ENCODE measurements at regions not wholly inside any gene's neighbourhood (a gene's known extent, or its start where the extent isn't known, plus 50 kb on each side); places are given as distances from the start of the nearest gene placed in this dataset.
"Not testable (repeated sequence)": the region's sequence is repeated elsewhere in the genome, so short reads cannot be mapped to it uniquely, and the experiment has no call there.

- H3K36me3 ChIP-seq, result no peaks in the 10 kb centered on the region
- H3K27ac ChIP-seq, result no peak overlapping the region
- H3K27me3 ChIP-seq, result peaks cover 0 to 59% of the 10 kb centered on the region in 2 donors
- no peak for TF ChIP-seq CTCF (IDR thresholded peaks at IDR 0.05)
- no peaks in the 10 kb centered on the region for H3K9me3 ChIP-seq
- peaks cover 0 to 12% of the 10 kb centered on the region in 2 donors for H3K4me1 ChIP-seq
- intact Hi-C loops (cut with DNase I), result no loop called here
- ATAC-seq (no peak), DNase-seq (no peak)
- H3K4me3 ChIP-seq, result no peak overlapping the region
Observed at GRCh38 chr16:87046235-87046634, 271.0 kb downstream of the C16orf95 start.

GRCh38 chr16:87047221-87048037 lies 269.8 kb downstream of the C16orf95 start:
- Histone ChIP-seq H3K36me3 (no peaks in the 10 kb centered on the region), H3K4me3 (no peak overlapping the region), H3K27me3 (peaks cover 0 to 50% of the 10 kb centered on the region in 2 donors), H3K9me3 (no peaks in the 10 kb centered on the region), H3K4me1 (peaks cover 0 to 11% of the 10 kb centered on the region in 2 donors), H3K27ac (no peak overlapping the region)
- ATAC-seq (no peak), DNase-seq (no peak)
- no peak for TF ChIP-seq CTCF (IDR thresholded peaks at IDR 0.05)
- intact Hi-C loops (cut with DNase I), result no loop called here

GRCh38 chr16:87048038-87048729 lies 269.0 kb downstream of the C16orf95 start:
- no peaks in the 10 kb centered on the region for H3K36me3 ChIP-seq
- H3K9me3 ChIP-seq, result no peaks in the 10 kb centered on the region
- peaks cover 0 to 50% of the 10 kb centered on the region in 2 donors for H3K27me3 ChIP-seq
- H3K4me3 ChIP-seq, result no peak overlapping the region
- DNase-seq (no peak), ATAC-seq (no peak)
- H3K4me1 ChIP-seq, result peaks cover 0 to 6% of the 10 kb centered on the region in 2 donors
- TF ChIP-seq CTCF (IDR thresholded peaks at IDR 0.05), result no peak
- H3K27ac ChIP-seq, result no peak overlapping the region
- intact Hi-C loops (cut with DNase I), result no loop called here

- Histone ChIP-seq H3K27me3 (peaks cover 0 to 52% of the 10 kb centered on the region in 2 donors), H3K27ac (no peak overlapping the region), H3K4me1 (peaks cover 0 to under 1% of the 10 kb centered on the region in 2 donors), H3K36me3 (no peaks in the 10 kb centered on the region), H3K9me3 (no peaks in the 10 kb centered on the region), H3K4me3 (no peak overlapping the region)
- DNase-seq (no peak), ATAC-seq (no peak)
- intact Hi-C loops (cut with DNase I), result no loop called here
- TF ChIP-seq CTCF (IDR thresholded peaks at IDR 0.05), result no peak
Observed at GRCh38 chr16:87048730-87049115, 268.5 kb downstream of the C16orf95 start.

- DNase-seq; ATAC-seq; H3K4me3 ChIP-seq; H3K27ac ChIP-seq; H3K4me1 ChIP-seq; intact Hi-C loops (cut with DNase I); H3K9me3 ChIP-seq; H3K36me3 ChIP-seq: not testable (repeated sequence)
- peaks cover 0 to 57% of the 10 kb centered on the region in 2 donors for H3K27me3 ChIP-seq
Observed at GRCh38 chr16:87049216-87049615, 268.0 kb downstream of the C16orf95 start.
